ENCODE measurements at regions not wholly inside any gene's neighbourhood (a gene's known extent, or its start where the extent isn't known, plus 50 kb on each side); places are given as distances from the start of the nearest gene placed in this dataset.

- TF ChIP-seq, protein P1, sequence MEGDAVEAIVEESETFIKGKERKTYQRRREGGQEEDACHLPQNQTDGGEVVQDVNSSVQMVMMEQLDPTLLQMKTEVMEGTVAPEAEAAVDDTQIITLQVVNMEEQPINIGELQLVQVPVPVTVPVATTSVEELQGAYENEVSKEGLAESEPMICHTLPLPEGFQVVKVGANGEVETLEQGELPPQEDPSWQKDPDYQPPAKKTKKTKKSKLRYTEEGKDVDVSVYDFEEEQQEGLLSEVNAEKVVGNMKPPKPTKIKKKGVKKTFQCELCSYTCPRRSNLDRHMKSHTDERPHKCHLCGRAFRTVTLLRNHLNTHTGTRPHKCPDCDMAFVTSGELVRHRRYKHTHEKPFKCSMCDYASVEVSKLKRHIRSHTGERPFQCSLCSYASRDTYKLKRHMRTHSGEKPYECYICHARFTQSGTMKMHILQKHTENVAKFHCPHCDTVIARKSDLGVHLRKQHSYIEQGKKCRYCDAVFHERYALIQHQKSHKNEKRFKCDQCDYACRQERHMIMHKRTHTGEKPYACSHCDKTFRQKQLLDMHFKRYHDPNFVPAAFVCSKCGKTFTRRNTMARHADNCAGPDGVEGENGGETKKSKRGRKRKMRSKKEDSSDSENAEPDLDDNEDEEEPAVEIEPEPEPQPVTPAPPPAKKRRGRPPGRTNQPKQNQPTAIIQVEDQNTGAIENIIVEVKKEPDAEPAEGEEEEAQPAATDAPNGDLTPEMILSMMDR (IDR thresholded peaks at IDR 0.05): no peak
These were observed 256.0 kb downstream of the SV2B start for GRCh38 chr15:91356083-91356482.

DNA sequence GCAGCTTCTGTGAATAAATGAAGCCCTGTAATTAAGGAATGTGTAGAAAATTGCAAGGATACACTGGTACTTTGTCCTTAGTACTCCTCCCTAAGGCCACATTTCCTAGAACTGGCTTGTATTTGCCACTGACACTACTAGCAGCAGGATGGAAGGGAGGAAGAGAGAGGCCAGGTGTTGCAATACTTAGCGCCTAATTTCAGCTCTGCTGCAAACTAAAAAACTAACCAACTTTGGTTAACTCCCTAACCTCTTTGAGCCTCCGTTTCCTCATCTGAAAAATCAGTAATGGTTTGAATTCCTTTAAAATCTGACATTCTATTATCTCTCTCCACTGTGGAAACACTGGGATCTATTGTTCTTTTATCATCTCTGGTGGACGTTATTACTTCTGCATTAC is 257.0 kb downstream of the SV2B start:
- TF ChIP-seq, protein P1 (IDR thresholded peaks at IDR 0.05): no peak

DNA sequence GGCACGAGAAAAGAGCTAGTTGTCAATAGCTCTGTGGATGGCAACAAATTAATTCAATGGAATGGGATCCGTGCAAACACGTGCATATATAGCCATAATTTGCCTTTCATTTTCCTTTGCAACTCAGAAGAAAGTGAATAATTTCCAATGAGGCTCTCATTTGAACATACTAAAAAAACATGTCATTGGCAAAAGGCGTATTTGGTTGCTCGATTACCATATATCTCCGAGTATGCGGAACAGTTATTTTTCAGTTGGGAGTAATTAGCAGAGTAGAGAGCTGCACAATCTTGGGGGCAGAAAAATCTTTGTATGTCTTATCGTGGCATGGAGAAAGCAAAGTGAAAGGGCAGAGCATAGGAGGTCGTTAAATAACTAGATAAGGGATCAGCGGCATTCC is 257.4 kb downstream of the SV2B start:
- TF ChIP-seq, protein P1 (IDR thresholded peaks at IDR 0.05): no peak

DNA sequence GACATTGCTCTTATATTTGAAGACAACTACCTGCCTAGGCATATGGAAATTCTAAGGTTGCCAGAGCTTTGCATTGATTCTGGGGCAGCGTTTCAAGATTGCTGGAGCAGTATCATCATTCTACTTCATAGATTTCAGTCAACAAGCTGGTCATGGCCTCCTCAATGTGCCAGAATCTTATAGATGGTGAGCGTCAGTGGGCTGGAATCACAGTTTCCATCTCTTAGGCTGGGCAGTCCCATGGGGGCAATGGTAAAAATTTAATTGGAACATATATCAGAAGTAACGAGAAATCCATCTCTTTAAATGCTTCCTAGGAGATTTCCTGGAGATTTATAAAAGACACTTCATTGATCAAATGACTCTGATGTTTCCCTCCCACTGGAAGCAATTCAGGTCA is 258.3 kb downstream of the SV2B start:
- TF ChIP-seq, protein P1 (IDR thresholded peaks at IDR 0.05): no peak

GRCh38 chr15:91366111-91366510 is 266.1 kb downstream of the SV2B start:
- TF ChIP-seq, protein P1 (IDR thresholded peaks at IDR 0.05): no peak

- TF ChIP-seq, protein P1 (IDR thresholded peaks at IDR 0.05): no peak
These were observed 268.6 kb downstream of the SV2B start for GRCh38 chr15:91368611-91369010.

GRCh38 chr15:91369823-91370222 is 269.8 kb downstream of the SV2B start:
- TF ChIP-seq, protein P1 (IDR thresholded peaks at IDR 0.05): no peak

- TF ChIP-seq, protein P1 (IDR thresholded peaks at IDR 0.05): no peak
These were observed 274.3 kb downstream of the SV2B start for GRCh38 chr15:91374336-91374735.

Measured in LNCAP (cell line).